K562 (cell line): ENCODE measurements at regions not wholly inside any gene's neighbourhood (a gene's known extent, or its start where the extent isn't known, plus 50 kb on each side); places are given as distances from the start of the nearest gene placed in this dataset.

Experiments
- ATAC-seq: fragments of 200-7000 bp; cut with Tn5 transposase; 3 replicates; pipeline ENCODE4 v1.9.1; 2020; ENCODE audit warnings: moderate library complexity
- BruUV-seq: library from RNA; stranded (reverse); fragments of 400-500 nt; replicated peaks from 2 replicates; lab custom pipeline; 2021; lab: Mats Ljungman, UMichigan
- CTCF ChIA-PET: fragments of 300-600 bp; formaldehyde crosslinking; extraction: SDS; loops from one replicate; lab custom pipeline; 2021; ENCODE audit warnings: low intra/inter-chr PET ratio; lab: Yijun Ruan, JAX
- POLR2A ChIA-PET: fragments of 300-600, 350-650 bp; sonication (Branson Sonifier 250); formaldehyde crosslinking; extraction: SDS; loops from one replicate; lab custom pipeline; 2021; ENCODE audit warnings: antibody characterized with exemption, inconsistent platforms; lab: Yijun Ruan, JAX
- DNase-seq, 4 experiments: peaks; one replicate each; pipeline versions ENCODE4 v3.0.0 to v3.0.0-alpha.2; 2011 to 2018; ENCODE audit warnings: low spot score in 3 of 4, mixed read lengths in 3 of 4; ENCODE audit errors: extremely low read depth in 1 of 4
- FAIRE-seq: peaks from 2 replicates; lab custom pipeline; 2011; peaks lifted over from hg19 to GRCh38; lab: Jason Lieb, UNC
- H2AFZ ChIP-seq: 2 replicates; pipeline ENCODE4 v1.6.0; 2011; ENCODE audit warnings: low read depth, low read length, control low read depth, inconsistent platforms
- H3K27ac ChIP-seq: fragments of 200-600 bp; 3 replicates; pipeline ENCODE4 v1.8.0; 2011; ENCODE audit warnings: low read depth, mild to moderate bottlenecking, control low read depth, inconsistent platforms, low read length, moderate library complexity, mixed read lengths; ENCODE audit errors: extremely low read depth
- H3K27me3 ChIP-seq, 2 experiments: fragments of 300-600 bp in 1 of 2; 2 replicates in 1 of 2; 3 replicates in 1 of 2; pipeline versions ENCODE4 v1.6.0 to v1.8.0; 2011; ENCODE audit warnings: inconsistent platforms in 2 of 2, low read length in 2 of 2, mild to moderate bottlenecking in 1 of 2, mixed read lengths in 1 of 2, moderate library complexity in 1 of 2; ENCODE audit not compliant: control insufficient read depth in 2 of 2, insufficient read depth in 2 of 2
- H3K36me3 ChIP-seq: fragments of 300-600 bp; 3 replicates; pipeline ENCODE4 v1.8.0; 2011; ENCODE audit warnings: mild to moderate bottlenecking, low read length, inconsistent platforms; ENCODE audit not compliant: control insufficient read depth, insufficient read depth
- H3K4me1 ChIP-seq, 2 experiments: fragments of 200-600 bp in 1 of 2; replicated peaks in 1 of 2; 2 replicates in 1 of 2; 3 replicates in 1 of 2; pipeline versions ENCODE4 v1.5.1 to v1.8.0; 2011; ENCODE audit warnings: inconsistent platforms in 2 of 2, low read length in 2 of 2, mild to moderate bottlenecking in 1 of 2, mixed read lengths in 1 of 2, moderate library complexity in 1 of 2; ENCODE audit not compliant: control insufficient read depth in 2 of 2, insufficient read depth in 2 of 2
- H3K4me2 ChIP-seq: 2 replicates; pipeline ENCODE4 v1.6.1; 2011; ENCODE audit warnings: low read length, control low read depth, inconsistent platforms, mixed read lengths; ENCODE audit not compliant: insufficient read depth
- H3K4me3 ChIP-seq: fragments of 200-600 bp; sonication (generic), shearing (Covaris generic); 2 replicates; pipeline ENCODE4 v1.5.1; 2016; ENCODE audit warnings: control low read depth, inconsistent platforms
- H3K79me2 ChIP-seq: fragments of 200-600 bp; 3 replicates; pipeline ENCODE4 v1.8.0; 2011; ENCODE audit warnings: low read length, inconsistent platforms; ENCODE audit not compliant: control insufficient read depth, insufficient read depth
- H3K9ac ChIP-seq, 2 experiments: 2 replicates each; pipeline versions ENCODE4 v1.6.0 to v1.6.1; 2011; ENCODE audit warnings: low read depth in 2 of 2, low read length in 2 of 2, control low read depth in 1 of 2, inconsistent platforms in 1 of 2, mild to moderate bottlenecking in 1 of 2, mixed read lengths in 1 of 2; ENCODE audit not compliant: insufficient read depth in 1 of 2
- H3K9me1 ChIP-seq: one replicate; pipeline ENCODE4 v1.6.0; 2011; ENCODE audit warnings: inconsistent platforms, mild to moderate bottlenecking, low read length, moderate library complexity; ENCODE audit not compliant: control insufficient read depth, insufficient read depth
- H3K9me3 ChIP-seq: replicated peaks from 2 replicates; pipeline ENCODE4 v1.5.1; 2011; ENCODE audit warnings: low read depth, low read length, inconsistent platforms; ENCODE audit not compliant: control insufficient read depth, insufficient read depth
- H4K20me1 ChIP-seq: replicated peaks from 2 replicates; pipeline ENCODE4 v1.6.1; 2011; ENCODE audit warnings: low read length, inconsistent platforms, mixed read lengths; ENCODE audit not compliant: control insufficient read depth, insufficient read depth
- EHMT2 ChIP-seq: fragments of 450-650 bp; IDR thresholded peaks from 2 replicates; pipeline ENCODE4 v1.6.1; 2018; ENCODE audit warnings: antibody characterized with exemption
- ETS1 ChIP-seq: conservative IDR thresholded peaks from 2 replicates; pipeline ENCODE4 v1.6.1; 2011; ENCODE audit warnings: low read depth, mild to moderate bottlenecking, low read length; ENCODE audit not compliant: control insufficient read depth
- RB1 ChIP-seq: fragments of 450-650 bp; IDR thresholded peaks from 2 replicates; pipeline ENCODE4 v1.6.1; 2017; ENCODE audit warnings: low read depth, mild to moderate bottlenecking
- ZFP30 ChIP-seq: fragments of 250-450 bp; sonication (Bioruptor Pico); IDR thresholded peaks from 2 replicates; pipeline ENCODE4 v1.8.0; 2022; ENCODE audit warnings: moderate library complexity, mild to moderate bottlenecking, inconsistent platforms, borderline replicate concordance
- ZFP91 ChIP-seq: sonication (generic); formaldehyde crosslinking; IDR thresholded peaks from 2 replicates; pipeline ENCODE4 v1.8.0; 2022; ENCODE audit warnings: mild to moderate bottlenecking, missing genetic modification reagents
- ZNF124 ChIP-seq: sonication (generic); formaldehyde crosslinking; IDR thresholded peaks from 2 replicates; pipeline ENCODE4 v1.8.1; 2022; ENCODE audit warnings: missing genetic modification reagents
- ZNF263 ChIP-seq: sonication (generic); formaldehyde crosslinking; IDR thresholded peaks from 2 replicates; pipeline ENCODE4 v1.8.0; 2022; ENCODE audit warnings: mild to moderate bottlenecking, missing genetic modification reagents, borderline replicate concordance
- ZNF274 ChIP-seq: IDR thresholded peaks from 2 replicates; pipeline ENCODE4 v1.6.1; 2011; ENCODE audit warnings: low read depth, mild to moderate bottlenecking, low read length, moderate library complexity, borderline replicate concordance
- WGBS: fragments of 100-300 bp; shearing (Covaris generic); methylation state at CpG from one replicate; pipeline ENCODE4 v1.1.6; 2016; ENCODE audit warnings: low coverage, mixed read lengths; ENCODE audit not compliant: insufficient coverage; ENCODE audit errors: missing lambda C conversion rate; 5-methylcytosine and 5-hydroxymethylcytosine counted together
- in situ Hi-C: fragments of 300-500 bp; cut with MboI; formaldehyde crosslinking; loops from 4 replicates; pipeline ENCODE4 v1.15.0; 2018; ENCODE audit warnings: inconsistent platforms, mixed read lengths
- intact Hi-C: fragments of 100-400 bp; cut with micrococcal nuclease; formaldehyde crosslinking; loops from 2 replicates; pipeline ENCODE4 v1.14.2; 2022
- TF ChIP-seq, protein P1 (sequence below): fragments of 450-650 bp; IDR thresholded peaks from 2 replicates; pipeline ENCODE4 v1.6.1; 2017; ENCODE audit warnings: antibody characterized with exemption

GRCh38 chr3:72279631-72280041 lies 494.7 kb upstream of the PROK2 start:
- CTCF ChIA-PET: no interaction called here
- DNase-seq (no peak), FAIRE-seq (no peak), ATAC-seq (no peak)
- POLR2A ChIA-PET: interaction anchor here (0.5 to 0.6 kb wide), 2 partner anchors 9 to 258 kb away, joined by 3 to 4 read pairs; no protein-coding TSS in a partner anchor
- BruUV-seq: no TSS peak
- no peaks in the 10 kb centered on the region for H4K20me1 ChIP-seq
- peaks cover 7 to 18% of the 10 kb centered on the region in 2 experiments; a peak in 4 of 5 replicates for H3K4me1 ChIP-seq
- H3K36me3 ChIP-seq: no peaks in the 10 kb centered on the region
- no peak overlapping the region for H3K27ac ChIP-seq
- WGBS: 88% methylated on average over 5 of the region's 6 CpGs
- H3K9me1 ChIP-seq: peaks cover 3% of the 10 kb centered on the region
- TF ChIP-seq ZFP91 (CRISPR knock-in tag): no peak
- TF ChIP-seq EHMT2: no peak
- TF ChIP-seq ZNF124: no peak
- peak; percentile 74 for TF ChIP-seq ZNF263 (CRISPR knock-in tag)
- TF ChIP-seq ZNF274: no peak
- TF ChIP-seq ZFP30 (CRISPR knock-in tag): no peak
- TF ChIP-seq, protein P1, sequence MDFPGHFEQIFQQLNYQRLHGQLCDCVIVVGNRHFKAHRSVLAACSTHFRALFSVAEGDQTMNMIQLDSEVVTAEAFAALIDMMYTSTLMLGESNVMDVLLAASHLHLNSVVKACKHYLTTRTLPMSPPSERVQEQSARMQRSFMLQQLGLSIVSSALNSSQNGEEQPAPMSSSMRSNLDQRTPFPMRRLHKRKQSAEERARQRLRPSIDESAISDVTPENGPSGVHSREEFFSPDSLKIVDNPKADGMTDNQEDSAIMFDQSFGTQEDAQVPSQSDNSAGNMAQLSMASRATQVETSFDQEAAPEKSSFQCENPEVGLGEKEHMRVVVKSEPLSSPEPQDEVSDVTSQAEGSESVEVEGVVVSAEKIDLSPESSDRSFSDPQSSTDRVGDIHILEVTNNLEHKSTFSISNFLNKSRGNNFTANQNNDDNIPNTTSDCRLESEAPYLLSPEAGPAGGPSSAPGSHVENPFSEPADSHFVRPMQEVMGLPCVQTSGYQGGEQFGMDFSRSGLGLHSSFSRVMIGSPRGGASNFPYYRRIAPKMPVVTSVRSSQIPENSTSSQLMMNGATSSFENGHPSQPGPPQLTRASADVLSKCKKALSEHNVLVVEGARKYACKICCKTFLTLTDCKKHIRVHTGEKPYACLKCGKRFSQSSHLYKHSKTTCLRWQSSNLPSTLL: no peak
- TF ChIP-seq ETS1: no peak
- no peak for TF ChIP-seq RB1
- intact Hi-C loops: no loop called here
- no peaks in the 10 kb centered on the region for H3K27me3 ChIP-seq
- no peaks in the 10 kb centered on the region for H3K79me2 ChIP-seq
- in situ Hi-C loops: no loop called here
- no peaks in the 10 kb centered on the region for H3K9me3 ChIP-seq
- peak overlapping the region in 1 of 2 experiments; percentile 13; a peak in 1 of 4 replicates for H3K9ac ChIP-seq
- H3K4me3 ChIP-seq: no peak overlapping the region
- H2AFZ ChIP-seq: no peak overlapping the region
- H3K4me2 ChIP-seq: no peak overlapping the region
